ENCODE measurements at regions not wholly inside any gene's neighbourhood (a gene's known extent, or its start where the extent isn't known, plus 50 kb on each side); places are given as distances from the start of the nearest gene placed in this dataset.

DNA sequence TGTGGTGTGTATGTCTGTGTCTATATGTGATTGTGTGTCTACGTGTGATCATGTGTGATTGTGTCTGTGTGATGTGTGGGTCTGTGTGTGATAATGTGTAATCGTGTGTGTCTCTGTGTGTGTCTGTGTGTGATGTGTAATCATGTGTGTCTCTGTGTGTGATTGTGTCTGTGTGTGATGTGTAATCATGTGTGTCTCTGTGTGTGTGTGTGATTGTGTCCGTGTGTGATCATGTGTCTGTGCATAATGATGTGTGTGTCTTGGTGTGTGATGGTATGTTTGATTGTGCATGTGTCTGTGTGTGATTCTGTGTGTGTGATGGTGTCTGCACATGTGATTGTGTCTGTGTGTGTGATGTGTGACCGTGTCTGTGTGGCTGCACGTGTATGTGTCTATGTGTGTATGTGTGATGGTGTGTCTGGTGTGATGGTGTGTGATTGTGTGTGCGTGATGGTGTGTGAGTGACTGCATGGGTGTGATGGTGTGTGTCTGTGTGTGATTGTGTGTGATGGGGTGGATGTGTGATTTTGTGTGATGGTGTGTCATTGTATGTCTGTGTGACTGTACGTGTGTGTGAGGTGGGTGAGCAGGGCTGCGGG, 78.9 kb downstream of the RTP5 start:
- WGBS (ENCODE audit: extremely low coverage, insufficient coverage, low lambda C conversion rate) = 100% methylated on average over 1 of the region's 8 CpGs
- Histone ChIP-seq H3K56ac (ENCODE audit: low read length) (no peak overlapping the region), H3K27me3 (ENCODE audit: insufficient read depth, low read length, poor library complexity) (no peaks in the 10 kb centered on the region), H2BK120ac (ENCODE audit: low read depth, low read length) (no peak overlapping the region), H3K79me2 (ENCODE audit: control insufficient read depth, insufficient read depth, low read length) (no peaks in the 10 kb centered on the region), H2BK5ac (ENCODE audit: low read length) (no peak overlapping the region), H3K18ac (ENCODE audit: low read length) (no peak overlapping the region), H3K4me3 (ENCODE audit: low read length) (no peak overlapping the region), H4K5ac (ENCODE audit: low read length) (no peak overlapping the region), H3K36me3 (ENCODE audit: control insufficient read depth, insufficient read depth, low read length) (no peaks in the 10 kb centered on the region), H3K27ac (ENCODE audit: low read depth, low read length) (no peak overlapping the region), H4K8ac (ENCODE audit: low read depth, low read length) (no peak overlapping the region), H2BK15ac (replicated peaks; ENCODE audit: low read depth) (no peak overlapping the region), H3K23ac (ENCODE audit: low read length) (no peak overlapping the region), H3K9ac (ENCODE audit: low read length) (no peak overlapping the region), H3K4me1 (ENCODE audit: control insufficient read depth, low read depth, low read length) (no peaks in the 10 kb centered on the region), H3K79me1 (ENCODE audit: low read length) (no peaks in the 10 kb centered on the region), H3K4ac (ENCODE audit: low read depth, low read length) (no peak overlapping the region), H2AK5ac (ENCODE audit: low read length) (no peak overlapping the region), H3K4me2 (ENCODE audit: low read length) (no peak overlapping the region)
- DNase-seq = no peak

DNA sequence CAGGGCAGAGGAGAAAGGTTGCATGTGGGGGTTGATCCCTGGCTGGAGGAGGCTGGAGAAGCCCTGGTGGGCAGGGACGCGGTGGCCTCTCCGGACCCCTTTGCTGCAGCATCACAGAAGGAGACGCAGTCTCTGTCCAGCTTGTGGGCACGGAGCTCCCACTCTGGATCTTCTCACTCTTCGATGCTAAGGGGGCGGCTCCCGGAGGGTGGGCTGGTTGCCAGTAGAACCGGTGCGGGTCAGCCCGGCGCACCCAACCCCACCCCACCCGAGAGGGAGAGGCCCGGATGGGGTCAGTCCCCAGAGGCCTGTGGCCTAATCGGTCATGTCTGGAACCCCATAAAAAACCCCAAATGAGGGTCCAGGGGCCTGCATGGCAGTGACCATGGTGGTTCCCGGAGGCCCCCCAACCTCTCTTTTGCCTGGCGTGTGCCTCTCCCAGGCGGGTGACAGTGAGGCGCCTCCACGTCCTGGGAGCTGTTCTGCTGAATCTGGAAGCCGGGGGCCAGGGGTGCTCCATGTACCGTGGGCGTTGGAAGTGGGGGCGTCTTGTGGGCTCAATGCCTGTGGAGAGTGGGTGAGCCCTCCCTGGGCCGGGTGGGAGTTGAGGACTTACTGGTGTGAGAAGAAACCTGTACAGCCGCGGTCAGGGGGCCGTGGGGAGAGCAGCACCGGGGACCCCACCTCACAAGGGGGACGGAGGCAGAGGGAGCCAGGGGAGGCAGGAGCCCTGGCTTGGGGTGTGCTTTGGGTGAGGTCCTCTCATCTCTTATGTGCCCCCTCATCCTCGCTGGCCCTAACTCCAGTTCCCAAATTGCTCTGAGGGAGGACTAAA, 79.6 kb downstream of the RTP5 start:
- Histone ChIP-seq H3K36me3 (ENCODE audit: control insufficient read depth, insufficient read depth, low read length) (no peaks in the 10 kb centered on the region), H3K9ac (ENCODE audit: low read length) (no peak overlapping the region), H3K4me3 (ENCODE audit: low read length) (no peak overlapping the region), H3K4me1 (ENCODE audit: control insufficient read depth, low read depth, low read length) (no peaks in the 10 kb centered on the region), H3K23ac (ENCODE audit: low read length) (no peak overlapping the region), H2BK15ac (replicated peaks; ENCODE audit: low read depth) (no peak overlapping the region), H2BK120ac (ENCODE audit: low read depth, low read length) (no peak overlapping the region), H3K4me2 (ENCODE audit: low read length) (no peak overlapping the region), H3K18ac (ENCODE audit: low read length) (no peak overlapping the region), H3K79me1 (ENCODE audit: low read length) (no peaks in the 10 kb centered on the region), H2AK5ac (ENCODE audit: low read length) (no peak overlapping the region), H3K27me3 (ENCODE audit: insufficient read depth, low read length, poor library complexity) (no peaks in the 10 kb centered on the region), H2BK5ac (ENCODE audit: low read length) (no peak overlapping the region), H3K79me2 (ENCODE audit: control insufficient read depth, insufficient read depth, low read length) (no peaks in the 10 kb centered on the region), H3K56ac (ENCODE audit: low read length) (no peak overlapping the region), H3K4ac (ENCODE audit: low read depth, low read length) (no peak overlapping the region), H3K27ac (ENCODE audit: low read depth, low read length) (no peak overlapping the region), H4K5ac (ENCODE audit: low read length) (no peak overlapping the region), H4K8ac (ENCODE audit: low read depth, low read length) (no peak overlapping the region)
- no peak for DNase-seq
- WGBS (ENCODE audit: extremely low coverage, insufficient coverage, low lambda C conversion rate) = no CpG with 5 or more reads among the region's 31 CpGs

DNA sequence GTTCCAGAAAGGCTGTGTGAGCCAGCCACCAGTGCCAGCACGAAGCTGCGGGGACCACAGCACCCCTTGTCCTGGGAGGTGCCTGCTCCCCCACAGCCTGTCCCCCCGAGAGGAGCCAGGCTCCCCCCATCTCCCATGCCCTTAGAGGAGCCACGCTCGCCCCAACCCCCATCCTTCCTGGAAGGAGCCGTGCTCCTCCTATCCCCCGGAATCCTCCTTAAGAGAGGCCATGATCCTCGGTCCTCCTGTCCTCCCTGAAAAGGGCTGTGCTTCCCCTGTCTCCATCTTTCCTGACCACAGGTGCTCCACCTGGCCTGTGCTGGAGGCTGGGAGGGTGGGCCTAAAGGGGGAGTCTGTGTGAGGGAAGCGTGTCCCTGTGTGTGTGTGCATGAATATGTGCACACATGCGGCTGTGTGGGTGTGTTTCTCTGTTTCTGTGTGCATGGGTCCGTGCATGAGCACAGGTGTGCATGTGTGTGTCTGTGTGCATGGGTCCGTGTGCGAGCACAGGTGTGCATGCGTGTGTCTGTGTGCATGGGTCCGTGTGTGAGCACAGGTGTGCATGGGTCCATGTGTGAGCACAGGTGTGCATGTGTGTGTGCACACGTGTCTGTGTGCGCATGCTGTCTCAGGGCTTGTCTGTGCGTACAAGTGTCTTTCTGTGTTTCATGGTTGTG, 80.3 kb downstream of the RTP5 start:
- no peaks in the 10 kb centered on the region for H3K4me1 ChIP-seq (ENCODE audit: control insufficient read depth, low read depth, low read length)
- H2BK15ac ChIP-seq (replicated peaks; ENCODE audit: low read depth) = no peak overlapping the region
- H3K23ac ChIP-seq (ENCODE audit: low read length) = no peak overlapping the region
- no peaks in the 10 kb centered on the region for H3K79me2 ChIP-seq (ENCODE audit: control insufficient read depth, insufficient read depth, low read length)
- DNase-seq = no peak
- H3K27me3 ChIP-seq (ENCODE audit: insufficient read depth, low read length, poor library complexity) = no peaks in the 10 kb centered on the region
- H3K4ac ChIP-seq (ENCODE audit: low read depth, low read length) = no peak overlapping the region
- H2AK5ac ChIP-seq (ENCODE audit: low read length) = no peak overlapping the region
- H2BK5ac ChIP-seq (ENCODE audit: low read length) = no peak overlapping the region
- H4K5ac ChIP-seq (ENCODE audit: low read length) = no peak overlapping the region
- H3K36me3 ChIP-seq (ENCODE audit: control insufficient read depth, insufficient read depth, low read length) = no peaks in the 10 kb centered on the region
- H3K18ac ChIP-seq (ENCODE audit: low read length) = no peak overlapping the region
- no peaks in the 10 kb centered on the region for H3K79me1 ChIP-seq (ENCODE audit: low read length)
- no peak overlapping the region for H3K56ac ChIP-seq (ENCODE audit: low read length)
- H3K27ac ChIP-seq (ENCODE audit: low read depth, low read length) = no peak overlapping the region
- no peak overlapping the region for H2BK120ac ChIP-seq (ENCODE audit: low read depth, low read length)
- no peak overlapping the region for H4K8ac ChIP-seq (ENCODE audit: low read depth, low read length)
- no CpG with 5 or more reads among the region's 18 CpGs for WGBS (ENCODE audit: extremely low coverage, insufficient coverage, low lambda C conversion rate)
- no peak overlapping the region for H3K9ac ChIP-seq (ENCODE audit: low read length)
- no peak overlapping the region for H3K4me3 ChIP-seq (ENCODE audit: low read length)
- no peak overlapping the region for H3K4me2 ChIP-seq (ENCODE audit: low read length)

DNA sequence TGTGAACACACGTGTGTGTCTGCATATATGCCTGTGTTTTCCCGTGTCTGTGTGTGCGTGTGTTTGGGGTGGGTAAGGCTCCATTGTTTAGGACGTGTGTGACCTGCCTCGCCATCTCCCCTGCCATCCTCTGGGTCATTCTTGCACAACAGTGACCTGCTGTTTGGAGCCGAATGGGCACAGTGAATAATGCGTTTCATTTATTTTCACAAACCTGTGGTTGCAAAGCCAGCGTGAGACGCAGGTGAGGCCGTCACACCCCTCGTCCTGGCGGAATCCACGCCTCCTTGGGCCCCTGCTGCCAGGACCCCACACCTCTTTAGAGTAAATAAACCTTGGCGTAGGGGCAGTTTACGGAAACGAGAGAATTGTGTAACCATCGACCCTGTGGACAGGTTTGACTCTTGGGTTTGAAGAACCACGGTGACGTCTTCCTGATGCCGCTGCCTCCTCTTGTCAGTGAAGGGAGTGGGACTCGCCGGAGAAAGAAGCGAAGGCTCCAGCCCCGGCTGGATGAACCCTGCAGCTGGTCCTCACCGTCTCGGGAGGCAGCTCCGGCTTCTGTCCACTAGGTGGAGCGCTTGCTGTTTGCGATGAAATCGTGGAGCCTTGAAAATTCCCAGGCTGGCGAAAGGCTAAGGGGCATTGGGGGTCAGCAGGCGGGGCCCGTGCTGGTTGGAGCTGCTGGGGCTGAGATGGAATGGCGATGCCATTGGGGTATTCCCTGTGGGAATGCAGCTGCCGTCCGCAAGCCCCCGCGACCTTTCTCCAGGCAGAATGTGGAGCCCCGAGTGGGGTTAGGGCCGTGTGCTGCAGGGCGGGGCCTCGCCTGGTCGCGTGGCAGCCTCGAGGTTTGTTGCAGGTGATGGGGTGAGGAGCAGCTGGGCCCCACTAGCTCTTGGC, 81.1 kb downstream of the RTP5 start:
- no peak overlapping the region for H4K5ac ChIP-seq (ENCODE audit: low read length)
- H2BK15ac ChIP-seq (replicated peaks; ENCODE audit: low read depth) = no peak overlapping the region
- peak; percentile 83 for DNase-seq
- H3K4ac ChIP-seq (ENCODE audit: low read depth, low read length) = no peak overlapping the region
- no peak overlapping the region for H2BK5ac ChIP-seq (ENCODE audit: low read length)
- H3K56ac ChIP-seq (ENCODE audit: low read length) = no peak overlapping the region
- no peak overlapping the region for H3K4me3 ChIP-seq (ENCODE audit: low read length)
- H3K36me3 ChIP-seq (ENCODE audit: control insufficient read depth, insufficient read depth, low read length) = no peaks in the 10 kb centered on the region
- H3K79me2 ChIP-seq (ENCODE audit: control insufficient read depth, insufficient read depth, low read length) = no peaks in the 10 kb centered on the region
- no CpG with 5 or more reads among the region's 45 CpGs for WGBS (ENCODE audit: extremely low coverage, insufficient coverage, low lambda C conversion rate)
- H3K18ac ChIP-seq (ENCODE audit: low read length) = no peak overlapping the region
- H3K79me1 ChIP-seq (ENCODE audit: low read length) = no peaks in the 10 kb centered on the region
- H3K23ac ChIP-seq (ENCODE audit: low read length) = no peak overlapping the region
- no peaks in the 10 kb centered on the region for H3K4me1 ChIP-seq (ENCODE audit: control insufficient read depth, low read depth, low read length)
- H4K8ac ChIP-seq (ENCODE audit: low read depth, low read length) = no peak overlapping the region
- H2BK120ac ChIP-seq (ENCODE audit: low read depth, low read length) = no peak overlapping the region
- no peak overlapping the region for H3K4me2 ChIP-seq (ENCODE audit: low read length)
- H2AK5ac ChIP-seq (ENCODE audit: low read length) = no peak overlapping the region
- H3K27ac ChIP-seq (ENCODE audit: low read depth, low read length) = no peak overlapping the region
- H3K27me3 ChIP-seq (ENCODE audit: insufficient read depth, low read length, poor library complexity) = no peaks in the 10 kb centered on the region
- H3K9ac ChIP-seq (ENCODE audit: low read length) = no peak overlapping the region

DNA sequence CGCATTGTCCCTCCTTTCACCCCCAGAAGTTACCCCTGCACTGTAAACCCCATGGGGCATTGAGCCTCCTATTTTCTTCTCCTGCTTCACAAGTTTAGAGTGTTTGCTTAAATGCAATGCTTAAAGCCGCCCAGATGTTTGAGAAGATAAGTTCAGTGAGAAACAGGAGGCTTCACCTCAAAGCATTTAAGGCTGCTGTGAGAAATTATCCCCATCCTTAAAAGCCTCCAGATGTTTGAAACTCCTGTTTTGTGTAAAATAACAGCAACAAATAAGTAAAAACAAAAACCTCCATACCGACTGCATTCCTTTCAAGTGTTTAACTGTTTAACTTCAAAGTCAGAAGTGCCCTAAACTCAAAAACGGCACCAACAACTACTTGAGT, 81.8 kb downstream of the RTP5 start:
- no peak overlapping the region for H3K4me2 ChIP-seq (ENCODE audit: low read length)
- H3K27ac ChIP-seq (ENCODE audit: low read depth, low read length) = no peak overlapping the region
- no peak overlapping the region for H3K18ac ChIP-seq (ENCODE audit: low read length)
- H3K79me1 ChIP-seq (ENCODE audit: low read length) = no peaks in the 10 kb centered on the region
- no peak overlapping the region for H3K4me3 ChIP-seq (ENCODE audit: low read length)
- H2BK120ac ChIP-seq (ENCODE audit: low read depth, low read length) = no peak overlapping the region
- no CpG with 5 or more reads among the region's 4 CpGs for WGBS (ENCODE audit: extremely low coverage, insufficient coverage, low lambda C conversion rate)
- H4K5ac ChIP-seq (ENCODE audit: low read length) = no peak overlapping the region
- no peak overlapping the region for H3K4ac ChIP-seq (ENCODE audit: low read depth, low read length)
- H4K8ac ChIP-seq (ENCODE audit: low read depth, low read length) = no peak overlapping the region
- H3K4me1 ChIP-seq (ENCODE audit: control insufficient read depth, low read depth, low read length) = no peaks in the 10 kb centered on the region
- H3K27me3 ChIP-seq (ENCODE audit: insufficient read depth, low read length, poor library complexity) = no peaks in the 10 kb centered on the region
- H3K36me3 ChIP-seq (ENCODE audit: control insufficient read depth, insufficient read depth, low read length) = no peaks in the 10 kb centered on the region
- H3K79me2 ChIP-seq (ENCODE audit: control insufficient read depth, insufficient read depth, low read length) = no peaks in the 10 kb centered on the region
- no peak for DNase-seq
- no peak overlapping the region for H2BK5ac ChIP-seq (ENCODE audit: low read length)
- no peak overlapping the region for H3K23ac ChIP-seq (ENCODE audit: low read length)
- H3K56ac ChIP-seq (ENCODE audit: low read length) = no peak overlapping the region
- no peak overlapping the region for H2BK15ac ChIP-seq (replicated peaks; ENCODE audit: low read depth)
- H3K9ac ChIP-seq (ENCODE audit: low read length) = no peak overlapping the region
- no peak overlapping the region for H2AK5ac ChIP-seq (ENCODE audit: low read length)

Data from mesendoderm (in vitro differentiated cells).